ENCODE measurements at regions not wholly inside any gene's neighbourhood (a gene's known extent, or its start where the extent isn't known, plus 50 kb on each side); places are given as distances from the start of the nearest gene placed in this dataset.
"Not testable (repeated sequence)": the region's sequence is repeated elsewhere in the genome, so short reads cannot be mapped to it uniquely, and the experiment has no call there.

DNA sequence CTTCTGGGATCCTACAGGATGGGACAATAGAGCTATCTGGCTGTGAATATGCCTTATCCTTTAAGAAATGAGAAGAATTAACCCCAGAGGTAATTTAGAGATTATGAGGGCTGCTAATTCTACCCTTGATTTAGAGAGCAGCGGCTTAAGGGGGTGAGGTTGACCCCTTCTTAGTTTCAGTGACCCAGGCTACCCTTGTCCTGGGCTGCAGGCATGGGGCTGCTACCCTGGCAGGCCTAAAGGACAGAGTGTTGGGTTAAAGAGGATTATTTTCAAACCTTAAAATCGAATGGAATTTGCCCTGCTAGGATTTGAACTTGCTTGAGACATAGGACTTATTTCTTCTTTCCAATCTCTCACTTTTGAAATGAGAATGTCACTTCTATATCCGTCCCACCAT lies 1343.4 kb downstream of the HACE1 start:
- no peak for DNase-seq
- no peaks in the 10 kb centered on the region for H3K27me3 ChIP-seq
- 42 to 58% (median 48%) methylated on average over 3 of the region's 3 CpGs for WGBS, 5 donors
- H3K27ac ChIP-seq = no peak overlapping the region
- H3K9me3 ChIP-seq = peaks cover 0 to 5% (median 0%) of the 10 kb centered on the region in 4 donors
- no peak overlapping the region for H3K4me3 ChIP-seq
- intact Hi-C loops (cut with DNase I; ENCODE audit: low total_unique reads) = no loop called here
- no peaks in the 10 kb centered on the region for H3K36me3 ChIP-seq
- H3K4me1 ChIP-seq = no peaks in the 10 kb centered on the region
- no peak for TF ChIP-seq POLR2A (IDR thresholded peaks at IDR 0.05)
- TF ChIP-seq EP300 (IDR thresholded peaks at IDR 0.05) = no peak
- no peak for TF ChIP-seq POLR2AphosphoS5 (IDR thresholded peaks at IDR 0.05)
- TF ChIP-seq, protein P1, sequence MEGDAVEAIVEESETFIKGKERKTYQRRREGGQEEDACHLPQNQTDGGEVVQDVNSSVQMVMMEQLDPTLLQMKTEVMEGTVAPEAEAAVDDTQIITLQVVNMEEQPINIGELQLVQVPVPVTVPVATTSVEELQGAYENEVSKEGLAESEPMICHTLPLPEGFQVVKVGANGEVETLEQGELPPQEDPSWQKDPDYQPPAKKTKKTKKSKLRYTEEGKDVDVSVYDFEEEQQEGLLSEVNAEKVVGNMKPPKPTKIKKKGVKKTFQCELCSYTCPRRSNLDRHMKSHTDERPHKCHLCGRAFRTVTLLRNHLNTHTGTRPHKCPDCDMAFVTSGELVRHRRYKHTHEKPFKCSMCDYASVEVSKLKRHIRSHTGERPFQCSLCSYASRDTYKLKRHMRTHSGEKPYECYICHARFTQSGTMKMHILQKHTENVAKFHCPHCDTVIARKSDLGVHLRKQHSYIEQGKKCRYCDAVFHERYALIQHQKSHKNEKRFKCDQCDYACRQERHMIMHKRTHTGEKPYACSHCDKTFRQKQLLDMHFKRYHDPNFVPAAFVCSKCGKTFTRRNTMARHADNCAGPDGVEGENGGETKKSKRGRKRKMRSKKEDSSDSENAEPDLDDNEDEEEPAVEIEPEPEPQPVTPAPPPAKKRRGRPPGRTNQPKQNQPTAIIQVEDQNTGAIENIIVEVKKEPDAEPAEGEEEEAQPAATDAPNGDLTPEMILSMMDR (IDR thresholded peaks at IDR 0.05) = no peak

DNA sequence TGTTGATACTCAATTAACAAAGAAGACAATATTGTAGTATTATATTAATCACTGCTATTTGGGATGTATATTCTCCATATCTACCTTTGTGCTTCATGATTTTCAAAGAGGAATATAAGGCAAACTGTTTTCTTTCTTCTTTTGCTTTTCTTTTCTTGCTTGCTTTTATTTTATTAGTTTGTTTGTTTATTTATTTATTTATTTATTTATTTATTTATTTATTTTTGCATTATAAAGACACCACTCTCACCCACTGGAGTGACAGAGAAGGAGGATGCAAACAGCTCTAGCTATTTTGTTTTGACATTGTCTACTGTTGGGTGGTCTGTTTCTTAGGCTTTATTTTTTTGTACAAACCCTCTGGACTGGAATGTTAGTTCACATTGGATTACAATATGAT lies 1352.7 kb downstream of the HACE1 start:
- Histone ChIP-seq H3K4me1 (no peaks in the 10 kb centered on the region), H3K36me3 (no peaks in the 10 kb centered on the region), H3K9me3 (no peaks in the 10 kb centered on the region), H3K27me3 (no peaks in the 10 kb centered on the region), H3K27ac (no peak overlapping the region), H3K4me3 (no peak overlapping the region)
- no peak for TF ChIP-seq POLR2A (IDR thresholded peaks at IDR 0.05)
- no peak for TF ChIP-seq POLR2AphosphoS5 (IDR thresholded peaks at IDR 0.05)
- intact Hi-C loops (cut with DNase I; ENCODE audit: low total_unique reads) = no loop called here
- DNase-seq = no peak

DNA sequence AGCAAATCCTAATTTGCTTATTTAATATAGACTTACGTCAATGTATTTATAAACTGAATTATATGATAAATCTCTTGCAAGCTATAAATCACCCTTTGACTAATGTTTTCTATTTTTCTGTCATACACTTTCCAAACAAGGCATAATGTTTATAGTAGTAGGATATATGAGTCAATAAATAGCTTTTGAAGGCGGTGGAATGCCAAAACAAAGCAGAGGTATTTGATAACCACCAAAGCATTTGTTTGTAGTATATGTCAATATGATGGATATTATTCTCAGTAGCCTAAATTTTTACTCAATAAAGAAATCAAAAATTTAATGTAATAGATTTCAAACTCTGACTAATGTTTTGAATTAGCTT lies 1354.6 kb downstream of the HACE1 start:
- Histone ChIP-seq H3K4me1 (no peaks in the 10 kb centered on the region), H3K9me3 (no peaks in the 10 kb centered on the region), H3K27me3 (no peaks in the 10 kb centered on the region), H3K4me3 (no peak overlapping the region), H3K36me3 (no peaks in the 10 kb centered on the region), H3K27ac (no peak overlapping the region)
- intact Hi-C loops (cut with DNase I; ENCODE audit: low total_unique reads) = no loop called here
- TF ChIP-seq EP300 (IDR thresholded peaks at IDR 0.05) = no peak
- TF ChIP-seq, protein P1 (IDR thresholded peaks at IDR 0.05) = no peak
- TF ChIP-seq POLR2AphosphoS5 (IDR thresholded peaks at IDR 0.05) = no peak
- no peak for TF ChIP-seq POLR2A (IDR thresholded peaks at IDR 0.05)
- 49 to 73% (median 65%) methylated on average over 2 of the region's 2 CpGs for WGBS, 5 donors
- no peak for DNase-seq

DNA sequence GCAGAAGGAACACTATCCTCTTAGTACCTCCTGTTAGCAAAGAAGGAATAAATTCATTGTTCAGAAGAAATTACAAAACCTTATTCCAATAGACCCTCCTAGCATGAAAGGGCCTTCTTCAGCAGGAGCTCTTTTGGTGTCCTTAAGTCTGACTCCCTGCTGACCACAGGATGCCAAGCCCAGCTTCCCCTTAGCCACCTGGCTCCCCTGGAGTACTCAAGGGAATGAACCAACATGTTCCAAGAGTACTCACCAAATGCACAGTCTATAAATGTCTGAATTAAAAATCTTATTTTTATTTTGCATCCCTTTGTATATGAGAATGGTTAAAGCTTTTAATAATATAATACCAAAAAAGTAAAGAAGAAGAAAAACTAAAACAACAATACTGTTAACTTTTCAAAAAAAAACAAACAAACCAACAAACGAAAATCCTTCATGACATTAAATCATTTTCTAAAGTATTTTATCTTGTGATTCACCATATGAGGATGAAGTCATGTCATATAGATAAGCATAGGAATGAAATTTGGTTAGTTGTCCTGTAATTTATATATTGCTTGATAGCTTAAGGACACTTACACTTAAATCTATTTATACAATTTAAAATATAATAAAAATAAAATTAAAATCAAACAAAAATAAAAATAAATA lies 1355.1 kb downstream of the HACE1 start:
- Histone ChIP-seq H3K27me3 (no peaks in the 10 kb centered on the region), H3K4me1 (no peaks in the 10 kb centered on the region), H3K4me3 (no peak overlapping the region), H3K9me3 (no peaks in the 10 kb centered on the region), H3K27ac (no peak overlapping the region), H3K36me3 (no peaks in the 10 kb centered on the region)
- intact Hi-C loops (cut with DNase I; ENCODE audit: low total_unique reads) = no loop called here
- WGBS, 5 donors = 32 to 50% (median 45%) methylated on average over 1 of the region's 1 CpG
- no peak for TF ChIP-seq POLR2A (IDR thresholded peaks at IDR 0.05)
- no peak for TF ChIP-seq POLR2AphosphoS5 (IDR thresholded peaks at IDR 0.05)
- TF ChIP-seq, protein P1 (IDR thresholded peaks at IDR 0.05) = no peak
- no peak for TF ChIP-seq EP300 (IDR thresholded peaks at IDR 0.05)
- DNase-seq = no peak

DNA sequence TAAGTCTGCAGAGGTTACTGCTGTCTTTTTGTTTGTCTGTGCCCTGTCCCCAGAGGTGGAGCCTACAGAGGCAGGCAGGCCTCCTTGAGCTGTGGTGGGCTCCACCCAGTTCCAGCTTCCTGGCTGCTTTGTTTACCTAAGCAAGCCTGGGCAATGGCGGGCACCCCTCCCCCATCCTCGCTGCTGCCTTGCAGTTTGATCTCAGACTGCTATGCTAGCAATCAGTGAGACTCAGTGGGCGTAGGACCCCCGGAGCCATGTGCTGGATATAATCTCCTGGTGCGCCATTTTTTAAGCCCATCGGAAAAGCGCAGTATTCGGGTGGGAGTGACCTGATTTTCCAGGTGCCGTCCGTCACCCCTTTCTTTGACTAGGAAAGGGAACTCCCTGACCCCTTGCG lies 1363.1 kb downstream of the HACE1 start:
- 86 to 93% (median 88%) methylated on average over 7 to 11 of the region's 11 CpGs for WGBS, 5 donors
- H3K27ac ChIP-seq; DNase-seq; H3K4me3 ChIP-seq; H3K4me1 ChIP-seq; H3K27me3 ChIP-seq; H3K36me3 ChIP-seq; H3K9me3 ChIP-seq; intact Hi-C loops (cut with DNase I; ENCODE audit: low total_unique reads): not testable (repeated sequence)
